ENCODE measurements at regions not wholly inside any gene's neighbourhood (a gene's known extent, or its start where the extent isn't known, plus 50 kb on each side); places are given as distances from the start of the nearest gene placed in this dataset.
"Not testable (repeated sequence)": the region's sequence is repeated elsewhere in the genome, so short reads cannot be mapped to it uniquely, and the experiment has no call there.

DNA sequence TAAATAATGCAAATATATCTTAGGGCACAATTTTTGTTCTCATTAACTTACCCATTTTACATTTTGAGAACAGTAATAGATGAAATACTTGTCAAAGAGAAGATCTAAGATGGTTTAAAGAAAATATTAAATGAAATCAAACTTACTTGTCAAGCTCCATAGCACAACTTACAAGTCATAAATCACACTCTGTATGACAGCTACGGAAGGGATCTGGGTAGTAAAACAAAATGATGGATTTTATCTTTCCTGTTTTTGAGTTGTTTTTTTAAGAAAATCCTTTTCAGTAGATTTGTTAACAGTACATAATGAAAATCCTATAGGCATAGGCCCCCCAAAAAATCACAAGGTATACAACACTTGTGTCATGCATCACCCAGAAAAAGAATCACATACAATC, 84.4 kb upstream of the ANTXRL start:
- H3K27ac ChIP-seq (ENCODE audit: low read length); DNase-seq; H3K4me3 ChIP-seq (ENCODE audit: low read length); ATAC-seq; H3K9me3 ChIP-seq (ENCODE audit: control insufficient read depth, low read length); H3K27me3 ChIP-seq (ENCODE audit: control insufficient read depth, insufficient read depth); H3K4me1 ChIP-seq (ENCODE audit: control insufficient read depth, insufficient read depth, low read length); intact Hi-C loops (cut with DNase I): not testable (repeated sequence)
- WGBS = 83% methylated on average over 1 of the region's 1 CpG

GRCh38 chr10:46204482-46205102, 82.2 kb upstream of the ANTXRL start:
- H3K9me3 ChIP-seq (ENCODE audit: control insufficient read depth, low read length); H3K4me1 ChIP-seq (ENCODE audit: control insufficient read depth, insufficient read depth, low read length); H3K4me3 ChIP-seq (ENCODE audit: low read length); H3K27ac ChIP-seq (ENCODE audit: low read length); ATAC-seq; intact Hi-C loops (cut with DNase I); DNase-seq; H3K27me3 ChIP-seq (ENCODE audit: control insufficient read depth, insufficient read depth): not testable (repeated sequence)
- 90% methylated on average over 20 of the region's 20 CpGs for WGBS

GRCh38 chr10:46210427-46210826, 76.4 kb upstream of the ANTXRL start:
- intact Hi-C loops (cut with DNase I); H3K4me3 ChIP-seq (ENCODE audit: low read length); H3K4me1 ChIP-seq (ENCODE audit: control insufficient read depth, insufficient read depth, low read length); H3K9me3 ChIP-seq (ENCODE audit: control insufficient read depth, low read length); H3K27me3 ChIP-seq (ENCODE audit: control insufficient read depth, insufficient read depth); H3K27ac ChIP-seq (ENCODE audit: low read length); ATAC-seq; DNase-seq: not testable (repeated sequence)
- no CpG with 5 or more reads among the region's 2 CpGs for WGBS

GRCh38 chr10:46215426-46215825, 71.4 kb upstream of the ANTXRL start:
- Histone ChIP-seq H3K27me3 (ENCODE audit: control insufficient read depth, insufficient read depth) (no peaks in the 10 kb centered on the region), H3K4me3 (ENCODE audit: low read length) (no peak overlapping the region), H3K27ac (ENCODE audit: low read length) (no peak overlapping the region), H3K4me1 (ENCODE audit: control insufficient read depth, insufficient read depth, low read length) (no peaks in the 10 kb centered on the region), H3K9me3 (ENCODE audit: control insufficient read depth, low read length) (no peaks in the 10 kb centered on the region)
- intact Hi-C loops (cut with DNase I) = no loop called here
- no peak for ATAC-seq
- WGBS = 78% methylated on average over 4 of the region's 4 CpGs
- DNase-seq = no peak

DNA sequence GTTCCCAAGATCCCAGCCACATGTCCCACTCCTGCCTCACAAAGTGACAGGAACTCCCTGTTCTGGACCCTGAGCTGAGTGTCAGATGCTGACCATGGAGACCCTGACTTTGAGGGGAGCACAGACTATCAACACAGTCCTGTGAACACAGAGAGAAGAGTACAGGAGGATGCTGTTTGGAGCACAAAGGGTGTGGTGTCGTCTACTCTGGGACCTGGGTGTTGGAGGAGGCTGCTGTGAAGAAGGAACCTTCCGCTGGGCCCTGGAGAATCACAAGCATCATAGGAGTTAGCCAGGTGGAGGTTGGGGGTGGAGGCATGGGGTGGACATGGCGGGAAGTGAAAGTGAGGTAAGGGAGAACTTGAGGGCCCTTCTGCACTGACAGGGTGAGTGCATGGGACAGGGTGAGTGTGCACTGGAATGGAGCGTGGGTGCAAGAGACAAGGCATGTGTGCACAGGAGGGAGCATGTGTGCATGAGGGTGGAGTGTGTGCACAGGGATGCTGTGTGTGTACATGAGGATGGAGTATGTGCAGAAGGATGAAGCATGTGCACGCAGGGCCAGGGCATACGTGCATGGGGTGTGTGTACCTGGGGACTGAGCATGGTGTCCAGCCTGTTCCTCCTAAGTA, 70.7 kb upstream of the ANTXRL start:
- DNase-seq (no peak), ATAC-seq (peak in 1 of 2 donors; percentile 29)
- Histone ChIP-seq H3K4me1 (ENCODE audit: control insufficient read depth, insufficient read depth, low read length) (no peaks in the 10 kb centered on the region), H3K9me3 (ENCODE audit: control insufficient read depth, low read length) (no peaks in the 10 kb centered on the region), H3K4me3 (ENCODE audit: low read length) (no peak overlapping the region), H3K27ac (ENCODE audit: low read length) (no peak overlapping the region), H3K27me3 (ENCODE audit: control insufficient read depth, insufficient read depth) (no peaks in the 10 kb centered on the region)
- 87% methylated on average over 6 of the region's 6 CpGs for WGBS
- intact Hi-C loops (cut with DNase I) = no loop called here

DNA sequence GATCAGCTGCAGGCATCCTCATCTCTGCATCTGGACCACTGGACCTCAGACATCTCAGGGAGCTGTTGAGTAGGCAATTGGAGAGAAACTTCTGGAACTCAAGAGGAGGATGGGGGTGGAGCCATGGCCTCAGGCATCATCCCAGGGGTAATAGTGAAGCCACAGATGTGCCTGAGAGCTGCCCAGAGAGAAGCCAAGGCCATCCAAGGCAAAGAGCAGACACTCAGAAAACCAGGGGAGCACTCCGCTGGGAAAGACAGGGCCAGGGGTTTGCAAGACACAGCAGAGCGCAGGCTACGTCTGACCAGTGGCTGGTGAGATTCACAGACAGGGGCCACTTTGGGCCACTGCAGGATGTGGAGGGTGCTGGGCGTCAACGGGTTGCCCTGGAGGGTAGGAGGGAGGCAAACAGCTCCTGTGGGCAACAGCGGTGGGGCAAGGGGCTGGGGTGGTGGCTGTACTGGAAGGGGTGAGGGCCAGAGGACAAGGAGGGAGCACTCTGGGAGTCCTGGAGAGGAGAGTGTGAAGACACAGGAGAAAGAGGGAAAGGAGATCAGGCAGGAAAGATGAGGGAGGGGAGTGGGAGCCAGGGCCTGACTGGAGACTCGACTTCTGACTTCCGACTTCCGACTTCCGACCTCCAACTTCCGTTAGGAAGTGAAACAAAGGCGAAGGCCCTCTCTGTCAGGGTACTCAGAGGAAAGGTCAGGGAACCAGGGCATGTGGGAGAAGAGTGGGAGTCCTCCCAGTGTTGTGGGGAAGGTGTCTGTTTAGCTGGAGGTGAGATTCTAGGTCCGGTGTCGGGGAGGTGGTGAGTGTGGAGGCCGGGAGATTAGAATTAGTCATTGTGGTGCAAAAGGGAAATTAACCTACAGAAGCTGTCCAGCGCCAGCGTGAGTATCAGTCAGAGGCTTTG, 69.7 kb upstream of the ANTXRL start:
- intact Hi-C loops (cut with DNase I) = no loop called here
- no peaks in the 10 kb centered on the region for H3K27me3 ChIP-seq (ENCODE audit: control insufficient read depth, insufficient read depth)
- DNase-seq (no peak), ATAC-seq (no peak)
- H3K4me1 ChIP-seq (ENCODE audit: control insufficient read depth, insufficient read depth, low read length) = no peaks in the 10 kb centered on the region
- WGBS = 66% methylated on average over 17 of the region's 17 CpGs
- no peak overlapping the region for H3K27ac ChIP-seq (ENCODE audit: low read length)
- H3K9me3 ChIP-seq (ENCODE audit: control insufficient read depth, low read length) = no peaks in the 10 kb centered on the region
- no peak overlapping the region for H3K4me3 ChIP-seq (ENCODE audit: low read length)

- 78% methylated on average over 6 of the region's 6 CpGs for WGBS
- ATAC-seq = no peak
- Histone ChIP-seq H3K4me3 (ENCODE audit: low read length) (no peak overlapping the region), H3K9me3 (ENCODE audit: control insufficient read depth, low read length) (no peaks in the 10 kb centered on the region), H3K4me1 (ENCODE audit: control insufficient read depth, insufficient read depth, low read length) (no peaks in the 10 kb centered on the region), H3K27me3 (ENCODE audit: control insufficient read depth, insufficient read depth) (no peaks in the 10 kb centered on the region), H3K27ac (ENCODE audit: low read length) (no peak overlapping the region)
- DNase-seq = no peak
- intact Hi-C loops (cut with DNase I) = no loop called here
Observed at GRCh38 chr10:46217752-46218453, 68.9 kb upstream of the ANTXRL start.

DNA sequence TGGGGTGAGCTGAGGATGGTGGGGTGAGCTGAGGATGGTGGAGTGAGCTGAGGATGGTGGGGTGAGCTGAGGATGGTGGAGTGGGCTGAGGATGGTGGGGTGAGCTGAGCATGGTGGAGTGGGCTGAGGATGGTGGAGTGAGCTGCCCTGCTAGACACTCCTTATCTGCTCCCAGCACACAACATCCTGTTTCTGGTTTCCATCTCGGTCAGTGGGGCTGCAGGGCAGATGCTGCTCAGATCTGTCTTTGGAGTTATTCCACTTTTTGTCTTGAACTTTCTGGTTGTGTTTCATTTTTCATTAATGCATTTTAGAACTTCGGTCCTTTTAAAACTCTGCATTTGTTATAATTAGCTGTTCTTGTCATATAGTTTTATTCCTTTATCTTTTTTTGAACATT, 67.9 kb upstream of the ANTXRL start:
- no peak for DNase-seq
- no peak for ATAC-seq
- H3K27ac ChIP-seq (ENCODE audit: low read length) = no peak overlapping the region
- WGBS = 35% methylated on average over 2 of the region's 2 CpGs
- H3K4me1 ChIP-seq (ENCODE audit: control insufficient read depth, insufficient read depth, low read length) = no peaks in the 10 kb centered on the region
- intact Hi-C loops (cut with DNase I) = no loop called here
- no peaks in the 10 kb centered on the region for H3K9me3 ChIP-seq (ENCODE audit: control insufficient read depth, low read length)
- H3K4me3 ChIP-seq (ENCODE audit: low read length) = no peak overlapping the region
- no peaks in the 10 kb centered on the region for H3K27me3 ChIP-seq (ENCODE audit: control insufficient read depth, insufficient read depth)

DNA sequence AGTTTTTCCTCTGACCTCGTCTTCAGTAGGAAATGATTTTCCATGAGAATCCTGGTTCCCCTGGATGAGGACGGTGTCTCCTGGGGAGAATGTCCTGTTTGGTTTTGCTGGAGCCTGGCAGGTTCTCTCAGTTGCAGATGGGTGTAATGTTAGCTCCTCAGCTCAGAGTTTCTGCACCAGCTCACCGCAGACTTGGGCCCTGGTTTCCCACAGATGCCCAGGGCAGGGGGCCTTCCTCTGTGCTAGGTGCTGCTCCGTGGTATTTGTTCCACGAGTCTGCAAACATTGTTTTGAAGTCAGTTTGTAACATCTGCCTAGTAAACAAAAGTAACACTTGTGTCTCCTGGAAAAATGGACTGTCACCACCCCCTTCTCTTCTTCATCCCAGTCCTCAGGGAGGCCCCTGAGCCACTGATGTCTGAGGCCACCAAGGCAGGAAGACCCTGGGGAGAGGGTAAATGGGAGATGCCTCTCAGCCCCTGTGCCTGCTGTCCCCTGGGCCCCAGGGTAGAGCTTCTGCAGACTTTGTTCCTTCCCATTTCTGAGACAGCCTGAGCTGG, 67.3 kb upstream of the ANTXRL start:
- H3K27me3 ChIP-seq (ENCODE audit: control insufficient read depth, insufficient read depth); H3K4me1 ChIP-seq (ENCODE audit: control insufficient read depth, insufficient read depth, low read length); DNase-seq; H3K27ac ChIP-seq (ENCODE audit: low read length); intact Hi-C loops (cut with DNase I); ATAC-seq; H3K9me3 ChIP-seq (ENCODE audit: control insufficient read depth, low read length); H3K4me3 ChIP-seq (ENCODE audit: low read length): not testable (repeated sequence)
- WGBS = 67% methylated on average over 5 of the region's 5 CpGs

GRCh38 chr10:46220187-46220586, 66.6 kb upstream of the ANTXRL start:
- H3K4me1 ChIP-seq (ENCODE audit: control insufficient read depth, insufficient read depth, low read length) = no peaks in the 10 kb centered on the region
- DNase-seq = no peak
- no peaks in the 10 kb centered on the region for H3K9me3 ChIP-seq (ENCODE audit: control insufficient read depth, low read length)
- no peak overlapping the region for H3K27ac ChIP-seq (ENCODE audit: low read length)
- 84% methylated on average over 5 of the region's 5 CpGs for WGBS
- H3K27me3 ChIP-seq (ENCODE audit: control insufficient read depth, insufficient read depth) = no peaks in the 10 kb centered on the region
- intact Hi-C loops (cut with DNase I) = loop anchor here in 1 of 4 donors (10.0 kb wide), 1 partner anchor 105 kb away; no protein-coding TSS in a partner anchor
- no peak for ATAC-seq
- H3K4me3 ChIP-seq (ENCODE audit: low read length) = no peak overlapping the region

Data from right cardiac atrium (tissue), 5 donors.